ENCODE measurements at regions not wholly inside any gene's neighbourhood (a gene's known extent, or its start where the extent isn't known, plus 50 kb on each side); places are given as distances from the start of the nearest gene placed in this dataset.
"Not testable (repeated sequence)": the region's sequence is repeated elsewhere in the genome, so short reads cannot be mapped to it uniquely, and the experiment has no call there.

DNA sequence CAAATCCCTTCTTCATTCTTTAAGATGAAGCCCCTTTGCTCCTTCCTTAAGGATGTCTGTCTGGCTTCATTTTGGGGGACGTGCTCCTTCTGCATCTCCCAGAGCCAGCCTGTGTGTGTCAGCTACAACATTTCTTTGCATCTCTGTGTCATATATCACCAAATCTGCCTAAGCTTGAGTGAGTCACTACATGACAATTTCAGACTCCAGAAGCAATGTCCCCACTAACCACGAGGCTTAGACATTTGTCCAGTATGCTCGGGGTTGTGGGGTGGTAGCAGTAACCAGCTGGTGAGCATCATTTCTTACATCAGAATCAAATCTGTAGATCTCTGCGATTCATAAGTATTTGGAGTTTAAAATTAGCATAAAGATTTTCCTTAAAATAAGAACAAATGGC, 54.1 kb upstream of the USP14 start:
- DNase-seq, result not testable (repeated sequence)

DNA sequence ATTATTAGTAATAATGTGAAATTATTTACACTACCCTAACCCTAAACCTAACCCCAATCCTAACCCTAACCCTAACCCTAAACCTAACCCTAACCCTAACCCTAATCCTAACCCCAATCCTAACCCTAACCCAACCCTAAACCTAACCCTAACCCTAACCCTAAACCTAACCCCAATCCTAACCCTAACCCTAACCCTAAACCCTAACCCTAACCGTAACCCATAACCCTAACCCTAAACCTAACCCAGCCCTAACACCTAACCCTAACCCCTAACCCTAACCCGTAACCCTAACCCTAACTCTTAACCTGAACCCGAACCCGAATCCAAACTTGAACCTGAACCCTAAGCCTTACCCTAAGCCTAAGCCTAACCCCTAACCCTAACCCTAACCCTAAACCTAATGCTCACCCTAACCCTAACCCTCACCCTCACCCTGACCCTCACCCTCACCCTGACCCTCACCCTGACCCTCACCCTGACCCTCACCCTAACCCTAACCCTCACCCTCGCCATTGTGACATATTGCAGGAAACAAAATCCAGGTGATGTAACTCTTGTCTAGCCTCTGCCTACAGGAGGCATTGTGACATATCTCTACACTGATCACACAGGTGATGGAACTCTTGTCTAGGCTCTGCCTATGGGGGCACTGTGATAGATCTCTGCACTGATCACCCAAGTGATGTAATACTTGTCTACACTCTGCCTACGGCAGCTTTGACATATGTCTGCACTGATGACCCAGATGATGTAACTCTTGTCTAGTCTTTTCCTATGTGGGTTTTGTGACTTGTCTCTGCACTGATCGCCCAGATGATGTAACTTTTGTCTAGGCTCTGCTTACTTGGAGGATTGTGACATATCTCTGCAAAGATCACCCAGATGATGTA, 53.0 kb upstream of the USP14 start:
- DNase-seq, result peak; percentile 2

DNA sequence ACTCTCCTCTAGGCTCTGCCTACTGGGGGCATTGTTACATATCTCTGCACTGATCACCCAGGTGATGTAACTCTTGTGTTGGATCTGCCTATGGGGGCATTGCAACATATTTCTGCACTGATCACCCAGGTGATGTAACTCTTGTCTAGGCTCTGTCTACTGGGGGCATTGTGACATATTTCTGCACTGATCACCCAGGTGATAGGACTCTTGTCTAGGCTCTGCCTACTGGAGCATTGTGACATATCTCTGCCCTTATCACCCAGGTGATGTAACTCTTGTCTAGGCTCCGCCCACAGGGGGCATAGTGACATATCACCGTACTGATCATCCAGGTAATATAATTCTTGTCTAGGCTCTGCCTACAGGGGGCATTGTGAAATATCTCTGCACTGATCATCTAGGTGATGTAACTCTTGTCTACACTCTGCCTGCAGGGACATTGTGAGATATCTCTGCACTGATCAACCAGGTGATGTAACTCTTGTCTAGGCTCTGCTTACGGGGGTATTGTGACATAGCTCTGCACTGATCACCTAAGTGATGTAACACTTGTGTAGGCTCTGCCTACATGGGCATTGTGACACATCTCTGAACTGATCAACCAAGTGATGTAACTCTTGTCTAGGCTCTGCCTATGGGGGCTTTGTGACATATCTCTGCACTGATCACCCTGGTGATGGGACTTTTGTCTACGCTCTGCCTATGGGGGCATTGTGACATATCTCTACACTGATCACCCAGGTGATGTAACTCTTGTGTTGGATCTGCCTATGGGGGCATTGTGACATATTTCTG, 52.1 kb upstream of the USP14 start:
- DNase-seq, result not testable (repeated sequence)

DNA sequence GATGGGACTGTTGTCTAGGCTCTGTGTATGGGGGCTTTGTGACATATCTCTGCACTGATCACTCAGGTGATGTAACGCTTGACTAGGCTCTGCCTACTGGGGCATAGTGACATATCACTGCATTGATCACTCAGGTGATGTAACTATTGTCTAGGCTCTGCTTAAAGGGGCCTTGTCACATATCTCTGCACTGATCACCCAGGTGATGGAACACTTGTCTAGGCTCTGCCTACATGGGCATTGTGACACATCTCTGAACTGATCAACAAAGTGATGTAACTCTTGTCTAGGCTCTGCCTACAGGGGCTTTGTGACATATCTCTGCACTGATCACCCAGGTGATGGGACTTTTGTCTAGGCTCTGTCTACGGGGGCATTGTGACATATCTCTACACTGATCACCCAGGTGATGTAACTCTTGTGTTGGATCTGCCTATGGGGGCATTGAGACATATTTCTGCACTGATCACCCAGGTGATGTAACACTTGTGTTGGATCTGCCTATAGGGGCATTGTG, 51.4 kb upstream of the USP14 start:
- not testable (repeated sequence) for DNase-seq

DNA sequence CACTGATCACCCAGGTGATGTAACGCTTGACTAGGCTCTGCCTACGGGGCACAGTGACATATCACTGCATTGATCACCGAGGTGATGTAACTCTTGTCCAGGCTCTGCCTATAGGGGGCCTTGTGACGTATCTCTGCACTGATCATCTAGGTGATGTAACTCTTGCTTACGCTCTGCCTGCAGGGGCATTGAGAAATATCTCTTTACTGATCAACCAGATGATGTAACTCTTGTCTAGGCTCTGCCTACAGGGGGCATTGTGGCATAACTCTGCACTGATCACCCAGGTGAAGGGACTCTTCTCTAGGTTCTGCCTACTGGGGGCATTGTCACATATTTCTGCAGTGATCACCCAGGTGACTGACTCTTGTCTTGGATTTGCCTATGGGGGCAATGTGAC, 50.9 kb upstream of the USP14 start:
- peak; percentile 27 for DNase-seq

- not testable (repeated sequence) for DNase-seq
These were observed 50.3 kb upstream of the USP14 start for GRCh38 chr18:107947-108664.
